H9 (cell line): ENCODE measurements at regions not wholly inside any gene's neighbourhood (a gene's known extent, or its start where the extent isn't known, plus 50 kb on each side); places are given as distances from the start of the nearest gene placed in this dataset.

ENCODE experiments used
- DNase-seq: peaks from one replicate; pipeline ENCODE4 v3.0.0-alpha.2; 2017
- H2AFZ ChIP-seq: one replicate; pipeline ENCODE4 v1.6.1; 2013; ENCODE audit warnings: mild to moderate bottlenecking, low read length, control low read depth, moderate library complexity
- H2AK5ac ChIP-seq: 2 replicates; pipeline ENCODE4 v1.6.1; 2013; ENCODE audit warnings: low read length, control low read depth, mixed read lengths; ENCODE audit not compliant: insufficient read length
- H2BK120ac ChIP-seq: one replicate; pipeline ENCODE4 v1.6.1; 2013; ENCODE audit warnings: low read depth, mild to moderate bottlenecking, low read length, control low read depth, inconsistent platforms; ENCODE audit not compliant: poor library complexity, severe bottlenecking
- H2BK12ac ChIP-seq: 2 replicates; pipeline ENCODE4 v1.6.1; 2013; ENCODE audit warnings: low read length, control low read depth, mixed read lengths, low read depth; ENCODE audit not compliant: insufficient read length
- H2BK15ac ChIP-seq: 2 replicates; pipeline ENCODE4 v1.6.1; 2013; ENCODE audit warnings: low read depth, low read length, control low read depth
- H2BK20ac ChIP-seq: one replicate; pipeline ENCODE4 v1.6.1; 2013; ENCODE audit warnings: low read depth, mild to moderate bottlenecking, low read length, control low read depth, inconsistent platforms; ENCODE audit not compliant: poor library complexity, severe bottlenecking
- H2BK5ac ChIP-seq: 2 replicates; pipeline ENCODE4 v1.6.1; 2013; ENCODE audit warnings: low read length, control low read depth, mixed read lengths; ENCODE audit not compliant: insufficient read length
- H3K14ac ChIP-seq: 2 replicates; pipeline ENCODE4 v1.6.1; 2013; ENCODE audit warnings: low read length, control low read depth; ENCODE audit not compliant: insufficient read depth
- H3K18ac ChIP-seq: 2 replicates; pipeline ENCODE4 v1.6.1; 2013; ENCODE audit warnings: low read depth, mild to moderate bottlenecking, mixed read lengths, low read length, control low read depth; ENCODE audit not compliant: insufficient read length
- H3K23ac ChIP-seq: 2 replicates; pipeline ENCODE4 v1.6.1; 2013; ENCODE audit warnings: low read length, control low read depth, mixed read lengths, low read depth; ENCODE audit not compliant: insufficient read length
- H3K23me2 ChIP-seq: 2 replicates; pipeline ENCODE4 v1.6.1; 2013; ENCODE audit warnings: low read depth, mild to moderate bottlenecking, mixed read lengths, low read length, control low read depth; ENCODE audit not compliant: insufficient read length, poor library complexity, severe bottlenecking
- H3K27ac ChIP-seq: 2 replicates; pipeline ENCODE4 v1.5.1; 2013; ENCODE audit warnings: low read length, control low read depth, mixed read lengths, low read depth; ENCODE audit not compliant: insufficient read length
- H3K27me3 ChIP-seq: 2 replicates; pipeline ENCODE4 v1.6.1; 2013; ENCODE audit warnings: low read length, control low read depth, inconsistent platforms; ENCODE audit not compliant: insufficient read depth
- H3K4ac ChIP-seq: 2 replicates; pipeline ENCODE4 v1.6.1; 2013; ENCODE audit warnings: low read depth, mild to moderate bottlenecking, control low read depth, inconsistent platforms, low read length, moderate library complexity
- H3K4me1 ChIP-seq: 2 replicates; pipeline ENCODE4 v1.6.1; 2013; ENCODE audit warnings: low read length, control low read depth, inconsistent platforms; ENCODE audit not compliant: insufficient read depth
- H3K4me2 ChIP-seq: 2 replicates; pipeline ENCODE4 v1.6.1; 2013; ENCODE audit warnings: low read length, control low read depth, mixed read lengths; ENCODE audit not compliant: insufficient read length, insufficient read depth
- H3K56ac ChIP-seq: 2 replicates; pipeline ENCODE4 v1.6.1; 2013; ENCODE audit warnings: low read depth, mild to moderate bottlenecking, mixed read lengths, low read length, control low read depth; ENCODE audit not compliant: insufficient read length
- H3K79me1 ChIP-seq: 2 replicates; pipeline ENCODE4 v1.6.1; 2013; ENCODE audit warnings: low read depth, mild to moderate bottlenecking, moderate library complexity, low read length, control low read depth, inconsistent platforms; ENCODE audit not compliant: insufficient read depth, poor library complexity, severe bottlenecking
- H3K79me2 ChIP-seq: 2 replicates; pipeline ENCODE4 v1.6.1; 2013; ENCODE audit warnings: low read length, control low read depth, inconsistent platforms; ENCODE audit not compliant: insufficient read depth
- H3K9ac ChIP-seq: 2 replicates; pipeline ENCODE4 v1.6.1; 2013; ENCODE audit warnings: low read length, control low read depth, mixed read lengths; ENCODE audit not compliant: insufficient read length; ENCODE audit errors: extremely low read depth
- H3K9me3 ChIP-seq: one replicate; pipeline ENCODE4 v1.6.1; 2013; ENCODE audit warnings: low read depth, low read length, inconsistent platforms; ENCODE audit not compliant: control insufficient read depth
- H3T11ph ChIP-seq: one replicate; pipeline ENCODE4 v1.6.1; 2013; ENCODE audit warnings: mild to moderate bottlenecking, low read length, control low read depth, inconsistent platforms
- H4K20me1 ChIP-seq: one replicate; pipeline ENCODE4 v1.6.1; 2013; ENCODE audit not compliant: control insufficient read depth, insufficient read length, insufficient read depth
- H4K5ac ChIP-seq: 2 replicates; pipeline ENCODE4 v1.6.1; 2013; ENCODE audit warnings: low read depth, mild to moderate bottlenecking, mixed read lengths, low read length, control low read depth; ENCODE audit not compliant: insufficient read length
- H4K8ac ChIP-seq: replicated peaks from 2 replicates; pipeline ENCODE4 v1.6.1; 2013; ENCODE audit warnings: low read length, control low read depth, mixed read lengths, low read depth; ENCODE audit not compliant: insufficient read length
- H4K91ac ChIP-seq: 2 replicates; pipeline ENCODE4 v1.6.1; 2013; ENCODE audit warnings: low read depth, mild to moderate bottlenecking, moderate library complexity, mixed read lengths, low read length, control low read depth; ENCODE audit not compliant: insufficient read length
- H3K27ac Mint-ChIP-seq, 3 experiments: 2 replicates in 2 of 3; 3 replicates in 1 of 3; pipeline ENCODE4 v1.8.0; 2020 to 2021; ENCODE audit warnings: mixed read lengths in 3 of 3, mild to moderate bottlenecking in 1 of 3, moderate library complexity in 1 of 3
- H3K27me3 Mint-ChIP-seq: 2 replicates; pipeline ENCODE4 v1.8.0; 2021; ENCODE audit warnings: low read depth, mild to moderate bottlenecking, moderate library complexity, mixed read lengths
- H3K36me3 Mint-ChIP-seq, 3 experiments: 2 replicates in 2 of 3; 3 replicates in 1 of 3; pipeline ENCODE4 v1.8.0; 2020 to 2021; ENCODE audit warnings: low read depth in 3 of 3, mixed read lengths in 3 of 3; ENCODE audit not compliant: insufficient read depth in 1 of 3
- H3K4me1 Mint-ChIP-seq, 2 experiments: 2 replicates each; pipeline ENCODE4 v1.8.0; 2020; ENCODE audit warnings: mixed read lengths in 2 of 2
- H3K4me3 Mint-ChIP-seq, 2 experiments: 2 replicates in 1 of 2; 3 replicates in 1 of 2; pipeline ENCODE4 v1.8.0; 2020 to 2021; ENCODE audit warnings: mild to moderate bottlenecking in 2 of 2, mixed read lengths in 2 of 2, moderate library complexity in 1 of 2
- H3K9me3 Mint-ChIP-seq, 2 experiments: 2 replicates in 1 of 2; 3 replicates in 1 of 2; pipeline ENCODE4 v1.8.0; 2020; ENCODE audit warnings: mild to moderate bottlenecking in 2 of 2, mixed read lengths in 2 of 2, moderate library complexity in 1 of 2
- WGBS: extraction: QIAGEN DNeasy Blood & Tissue Kit; methylation state at CpG from one replicate; pipeline ENCODE4 v1.1.7; 2013; ENCODE audit warnings: missing lambda C conversion rate, low lambda C conversion rate, mixed read lengths; ENCODE audit not compliant: insufficient read length; ENCODE audit errors: extremely low coverage; 5-methylcytosine and 5-hydroxymethylcytosine counted together
- TF ChIP-seq, protein P1 (sequence below): fragments of 200-600 bp; sonication (generic); conservative IDR thresholded peaks from 3 replicates; pipeline ENCODE4 v1.8.0; 2021; ENCODE audit warnings: antibody characterized with exemption, mild to moderate bottlenecking

DNA sequence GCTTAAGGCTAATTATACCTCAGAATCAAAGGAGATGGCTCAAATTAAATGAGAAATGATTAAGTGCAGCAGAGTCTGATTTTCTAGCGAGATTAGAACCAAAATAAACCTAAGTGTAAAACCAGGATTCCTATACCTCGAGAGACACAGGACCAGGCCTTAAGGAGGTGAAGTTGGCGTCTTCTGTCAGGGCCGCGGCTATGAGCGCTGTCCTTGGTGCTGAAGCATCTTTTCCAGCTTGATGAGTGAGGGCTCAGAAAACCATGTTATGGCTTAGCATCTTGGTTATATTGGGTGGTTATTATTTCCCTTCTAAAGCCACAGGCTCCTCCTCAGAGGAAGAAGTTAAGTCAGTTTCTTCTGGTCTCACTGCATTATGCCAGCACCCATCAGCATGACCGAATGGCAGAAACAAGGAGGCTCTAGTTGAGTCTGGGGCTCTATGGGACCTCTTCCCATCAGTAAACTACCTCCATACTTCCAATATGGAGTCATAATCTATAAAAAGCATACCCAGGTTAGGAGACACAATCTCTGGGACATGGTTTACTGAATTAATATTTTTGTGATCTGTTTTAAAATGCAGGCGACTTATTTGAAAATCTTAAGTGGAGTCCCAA, 120.1 kb upstream of the NMNAT3 start:
- no peak overlapping the region for H3T11ph ChIP-seq
- H3K9me3 ChIP-seq, result no peaks in the 10 kb centered on the region
- no peak overlapping the region for H2BK12ac ChIP-seq
- no peak overlapping the region for H3K4ac ChIP-seq
- Mint-ChIP-seq H3K4me1 (no peaks in the 10 kb centered on the region), H3K36me3 (no peaks in the 10 kb centered on the region; a peak in 1 of 7 replicates), H3K27ac (no peak overlapping the region), H3K4me3 (no peak overlapping the region), H3K9me3 (no peaks in the 10 kb centered on the region; a peak in 2 of 5 replicates), H3K27me3 (peaks cover 7% of the 10 kb centered on the region)
- no peak overlapping the region for H3K27ac ChIP-seq
- H2BK120ac ChIP-seq, result no peak overlapping the region
- no peak overlapping the region for H3K56ac ChIP-seq
- H3K79me1 ChIP-seq, result no peaks in the 10 kb centered on the region
- no peak overlapping the region for H4K5ac ChIP-seq
- no peak overlapping the region for H2BK5ac ChIP-seq
- H3K27me3 ChIP-seq, result no peaks in the 10 kb centered on the region
- WGBS, result no CpG with 5 or more reads among the region's 8 CpGs
- no peak overlapping the region for H2BK20ac ChIP-seq
- no peak overlapping the region for H3K14ac ChIP-seq
- H4K91ac ChIP-seq, result no peak overlapping the region
- no peaks in the 10 kb centered on the region for H4K20me1 ChIP-seq
- H3K23ac ChIP-seq, result no peak overlapping the region
- no peak overlapping the region for H4K8ac ChIP-seq
- no peak overlapping the region for H3K9ac ChIP-seq
- H3K23me2 ChIP-seq, result no peaks in the 10 kb centered on the region
- no peak overlapping the region for H2AFZ ChIP-seq
- H3K79me2 ChIP-seq, result no peaks in the 10 kb centered on the region
- peak; percentile 46 for DNase-seq
- TF ChIP-seq, protein P1, sequence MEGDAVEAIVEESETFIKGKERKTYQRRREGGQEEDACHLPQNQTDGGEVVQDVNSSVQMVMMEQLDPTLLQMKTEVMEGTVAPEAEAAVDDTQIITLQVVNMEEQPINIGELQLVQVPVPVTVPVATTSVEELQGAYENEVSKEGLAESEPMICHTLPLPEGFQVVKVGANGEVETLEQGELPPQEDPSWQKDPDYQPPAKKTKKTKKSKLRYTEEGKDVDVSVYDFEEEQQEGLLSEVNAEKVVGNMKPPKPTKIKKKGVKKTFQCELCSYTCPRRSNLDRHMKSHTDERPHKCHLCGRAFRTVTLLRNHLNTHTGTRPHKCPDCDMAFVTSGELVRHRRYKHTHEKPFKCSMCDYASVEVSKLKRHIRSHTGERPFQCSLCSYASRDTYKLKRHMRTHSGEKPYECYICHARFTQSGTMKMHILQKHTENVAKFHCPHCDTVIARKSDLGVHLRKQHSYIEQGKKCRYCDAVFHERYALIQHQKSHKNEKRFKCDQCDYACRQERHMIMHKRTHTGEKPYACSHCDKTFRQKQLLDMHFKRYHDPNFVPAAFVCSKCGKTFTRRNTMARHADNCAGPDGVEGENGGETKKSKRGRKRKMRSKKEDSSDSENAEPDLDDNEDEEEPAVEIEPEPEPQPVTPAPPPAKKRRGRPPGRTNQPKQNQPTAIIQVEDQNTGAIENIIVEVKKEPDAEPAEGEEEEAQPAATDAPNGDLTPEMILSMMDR, result no peak
- H3K4me2 ChIP-seq, result no peak overlapping the region
- no peak overlapping the region for H3K18ac ChIP-seq
- no peaks in the 10 kb centered on the region for H3K4me1 ChIP-seq
- no peak overlapping the region for H2BK15ac ChIP-seq
- no peak overlapping the region for H2AK5ac ChIP-seq
